ELF-1 (cell line): ENCODE measurements at regions not wholly inside any gene's neighbourhood (a gene's known extent, or its start where the extent isn't known, plus 50 kb on each side); places are given as distances from the start of the nearest gene placed in this dataset.
"Not testable (repeated sequence)": the region's sequence is repeated elsewhere in the genome, so short reads cannot be mapped to it uniquely, and the experiment has no call there.

ENCODE experiments used
- DNase-seq: peaks from one replicate; pipeline ENCODE4 v3.0.0-alpha.2; 2016; ENCODE audit warnings: low read depth, low spot score

- DNase-seq = no peak
Observed at GRCh38 chr6:14995966-14996602, 249.8 kb upstream of the JARID2 start.

DNA sequence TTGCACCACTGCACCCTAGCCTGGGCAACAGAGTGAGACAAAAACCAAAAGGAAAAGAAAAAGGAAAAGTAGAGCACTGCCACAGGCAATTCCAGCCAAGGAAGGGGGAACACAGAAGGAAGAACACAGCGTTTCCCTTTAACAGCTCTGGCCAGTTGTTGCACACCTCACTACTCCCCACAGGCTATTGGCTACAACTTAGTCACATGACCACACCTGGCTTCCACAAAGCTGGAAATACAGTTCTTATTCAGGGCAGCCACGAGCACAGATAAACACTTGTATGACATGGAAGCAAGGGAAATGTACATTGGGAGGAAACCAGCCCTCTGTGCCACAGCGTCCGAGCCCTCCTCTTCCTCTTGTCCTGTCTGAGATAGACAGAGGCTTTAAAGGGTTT, 249.0 kb upstream of the JARID2 start:
- DNase-seq = no peak

DNA sequence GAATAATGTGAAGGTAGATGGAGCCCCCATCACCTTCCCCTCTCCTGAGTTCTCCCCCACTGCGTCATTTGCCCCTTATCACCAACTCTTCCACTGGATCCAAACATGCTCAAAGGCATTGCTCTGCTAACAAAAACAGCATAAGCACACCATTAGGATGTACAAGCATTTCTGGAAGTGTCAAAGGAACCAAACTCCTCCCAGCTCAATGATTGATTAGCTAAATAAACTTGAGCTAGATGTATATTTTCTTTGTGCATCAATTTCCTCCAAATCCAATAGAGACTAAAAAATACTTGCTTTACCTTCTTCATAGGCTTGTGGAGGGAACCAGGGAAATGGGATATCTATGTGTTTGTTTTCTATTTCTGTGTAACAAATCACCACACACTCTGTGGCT, 248.4 kb upstream of the JARID2 start:
- DNase-seq = no peak

GRCh38 chr6:14999106-14999505, 246.8 kb upstream of the JARID2 start:
- no peak for DNase-seq

DNA sequence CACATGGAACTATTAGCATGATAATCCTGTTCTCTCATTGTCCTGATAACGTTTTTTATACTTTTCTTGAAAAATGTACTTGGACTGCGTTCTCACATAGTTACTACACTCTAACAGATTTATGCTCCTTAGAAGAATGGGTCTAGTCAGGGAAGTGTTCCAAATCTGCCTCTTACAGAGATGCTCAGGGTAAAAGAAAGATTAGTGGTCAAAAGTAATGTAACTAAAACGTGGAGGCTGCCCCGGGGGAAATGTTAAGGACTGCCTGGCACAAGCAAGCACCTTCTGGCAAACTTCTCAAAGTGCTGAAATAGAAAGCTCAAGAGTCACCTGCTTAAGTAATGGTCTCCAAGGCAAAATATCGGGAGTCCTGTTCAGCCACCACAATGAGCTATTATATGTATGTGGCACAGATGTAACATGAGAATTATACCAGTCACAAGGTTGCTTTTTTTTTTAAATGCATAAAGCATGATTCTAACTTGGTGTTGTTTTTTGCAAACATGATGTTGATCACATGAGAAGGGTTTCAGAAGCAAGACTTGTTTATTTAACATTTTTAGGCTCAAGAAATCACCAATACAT, 244.5 kb upstream of the JARID2 start:
- no peak for DNase-seq

DNA sequence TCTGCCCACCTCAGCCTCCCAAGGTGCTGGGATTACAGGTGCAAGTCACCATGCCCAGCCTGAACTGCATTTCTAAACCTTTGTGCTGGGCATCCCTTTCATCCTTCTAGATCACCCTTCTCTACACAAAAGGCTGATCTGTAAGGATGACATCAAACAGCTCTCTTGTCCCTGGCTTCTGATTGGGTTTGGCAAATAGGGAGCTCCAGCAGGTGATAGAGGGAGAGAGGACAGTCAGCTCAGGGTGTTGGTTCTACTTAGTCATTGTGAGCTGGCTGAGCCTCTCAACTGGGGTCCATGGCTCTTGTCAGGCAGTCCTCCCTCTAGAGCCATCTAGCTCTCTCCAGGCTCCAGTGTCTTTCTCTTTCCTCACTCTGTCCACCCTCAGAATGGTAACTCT, 237.6 kb upstream of the JARID2 start:
- DNase-seq = no peak

- no peak for DNase-seq
Observed at GRCh38 chr6:15014958-15015357, 230.9 kb upstream of the JARID2 start.

GRCh38 chr6:15016813-15017212, 229.1 kb upstream of the JARID2 start:
- no peak for DNase-seq

DNA sequence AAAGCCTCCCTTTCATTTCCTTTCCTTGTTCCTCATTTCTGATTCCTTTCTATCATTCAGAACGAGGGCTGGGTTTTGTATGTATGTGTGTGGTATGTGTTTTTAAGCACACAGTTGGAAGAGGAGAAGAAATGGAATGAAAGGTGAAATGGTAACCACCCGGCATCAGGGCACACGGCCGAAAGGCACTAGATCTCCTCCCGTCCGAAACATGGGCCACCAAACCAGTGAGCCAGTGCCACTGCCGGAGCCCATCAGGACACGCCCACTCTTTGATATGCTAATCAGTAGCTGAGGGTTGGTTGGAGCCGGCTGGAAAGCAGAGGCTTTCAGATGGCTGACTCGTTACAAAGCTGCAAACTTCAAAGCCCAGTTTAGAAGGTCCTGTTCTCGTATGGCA, 228.6 kb upstream of the JARID2 start:
- peak; percentile 91 for DNase-seq

DNA sequence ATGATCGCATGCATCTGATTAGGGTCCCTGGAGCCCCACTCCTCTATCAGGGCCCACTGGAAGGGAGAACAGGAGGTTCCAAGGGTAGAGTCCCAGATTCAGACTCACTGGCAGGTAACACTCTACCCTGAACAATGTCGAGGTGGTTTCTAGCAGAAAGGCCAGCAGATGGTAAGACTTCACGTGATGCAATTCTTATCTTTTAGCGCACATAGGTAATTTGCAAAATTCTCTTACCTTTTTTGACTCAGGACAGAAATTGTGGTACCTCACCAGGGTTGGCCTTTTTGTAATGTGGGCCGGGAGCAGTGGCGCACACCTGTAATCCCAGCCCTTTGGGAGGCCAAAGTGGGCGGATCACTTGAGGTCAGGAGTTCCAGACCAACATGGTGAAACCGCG, 228.1 kb upstream of the JARID2 start:
- DNase-seq = peak; percentile 40

- no peak for DNase-seq
Observed at GRCh38 chr6:15020119-15020770, 225.6 kb upstream of the JARID2 start.

GRCh38 chr6:15021074-15021473, 224.8 kb upstream of the JARID2 start:
- no peak for DNase-seq

DNA sequence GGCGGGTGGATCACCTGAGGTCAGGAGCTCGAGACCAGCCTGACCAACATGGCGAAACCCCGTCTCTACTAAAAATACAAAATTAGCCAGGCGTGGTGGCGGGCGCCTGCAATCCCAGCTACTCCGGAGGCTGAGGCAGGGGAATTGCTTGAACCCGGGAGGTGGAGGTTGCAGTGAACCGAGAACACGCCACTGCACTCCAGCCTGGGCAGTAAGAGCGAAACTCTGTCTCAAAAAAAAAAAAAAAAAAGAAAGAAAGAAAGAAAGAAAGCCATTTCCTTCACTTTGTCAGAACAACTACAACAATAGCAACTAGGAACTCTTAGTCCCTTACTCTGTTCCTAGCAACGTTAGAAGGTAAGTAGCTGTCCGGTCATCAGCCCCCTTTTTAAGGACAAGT, 222.9 kb upstream of the JARID2 start:
- not testable (repeated sequence) for DNase-seq

- no peak for DNase-seq
Observed at GRCh38 chr6:15023448-15023847, 222.4 kb upstream of the JARID2 start.

GRCh38 chr6:15025446-15025845, 220.4 kb upstream of the JARID2 start:
- DNase-seq = no peak

GRCh38 chr6:15026832-15027231, 219.0 kb upstream of the JARID2 start:
- DNase-seq = no peak

- no peak for DNase-seq
Observed at GRCh38 chr6:15027472-15027871, 218.4 kb upstream of the JARID2 start.

DNA sequence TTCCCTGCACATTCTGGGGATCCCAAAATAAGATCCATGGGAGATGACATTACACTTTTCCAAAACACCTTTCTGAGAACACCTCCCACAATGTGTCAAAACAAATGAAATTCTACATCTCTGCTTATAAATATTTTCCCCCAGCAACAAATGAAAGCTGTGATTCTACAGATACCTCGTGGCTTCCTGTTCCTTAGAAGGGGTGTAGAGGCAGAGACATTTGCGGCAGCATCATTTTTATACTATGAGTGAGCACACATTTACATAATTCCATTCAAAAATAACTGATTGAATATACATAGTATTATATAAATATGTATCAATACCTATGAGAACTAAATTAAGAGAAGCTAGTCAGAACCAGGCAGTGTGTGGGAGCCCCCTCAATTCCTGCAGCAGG, 213.9 kb upstream of the JARID2 start:
- no peak for DNase-seq

GRCh38 chr6:15033850-15034203, 212.0 kb upstream of the JARID2 start:
- no peak for DNase-seq

DNA sequence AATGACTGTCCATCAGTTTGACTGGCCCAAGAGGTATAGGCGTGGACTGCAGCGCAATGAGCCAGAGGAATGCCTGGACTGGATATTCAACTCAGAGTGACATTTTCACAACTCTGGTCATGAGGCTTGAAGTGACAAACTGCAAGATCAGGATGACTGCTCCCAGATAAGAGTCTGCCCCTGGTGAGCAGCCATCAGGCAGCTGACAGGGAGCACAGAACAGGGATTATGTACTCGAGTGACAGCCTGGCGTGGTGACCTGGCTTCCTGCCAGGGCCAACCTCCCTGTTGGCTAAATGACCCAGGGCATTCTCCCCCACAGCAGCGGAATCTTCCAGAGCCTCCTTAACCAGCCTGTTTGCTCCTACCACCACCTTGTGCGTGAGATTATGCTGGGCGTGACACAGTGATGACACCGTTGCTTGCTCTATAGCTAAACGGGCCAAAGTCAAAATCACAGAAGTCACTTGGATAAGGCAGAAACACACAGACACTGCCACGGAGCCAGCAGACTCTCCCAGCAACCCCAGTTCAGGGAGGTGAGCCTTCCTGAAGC, 209.1 kb upstream of the JARID2 start:
- DNase-seq = peak; percentile 61

DNA sequence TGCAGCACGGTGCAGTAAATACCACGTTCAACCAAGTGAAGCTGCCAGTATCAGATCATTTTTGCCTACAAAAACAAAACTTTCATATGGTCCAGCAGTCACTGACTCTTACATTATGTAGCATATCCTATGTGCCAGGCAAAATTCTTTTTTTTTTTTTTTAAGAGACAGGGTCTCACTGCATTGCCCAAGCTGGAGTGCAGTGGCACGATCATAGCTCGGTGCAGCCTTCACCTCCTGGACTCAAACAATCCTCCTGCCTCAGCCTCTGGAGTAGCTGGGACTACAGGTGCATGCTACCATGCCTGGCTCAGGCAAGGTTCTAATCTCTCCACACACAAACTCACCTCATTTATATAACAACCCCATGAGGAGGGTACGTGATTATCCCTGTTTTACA, 208.6 kb upstream of the JARID2 start:
- DNase-seq = no peak

GRCh38 chr6:15038013-15038791, 207.7 kb upstream of the JARID2 start:
- DNase-seq = no peak
